Astrocyte (in vitro differentiated cells and primary cell): ENCODE measurements at regions not wholly inside any gene's neighbourhood (a gene's known extent, or its start where the extent isn't known, plus 50 kb on each side); places are given as distances from the start of the nearest gene placed in this dataset.

ENCODE experiments used
- DNase-seq: peaks from one replicate; pipeline ENCODE4 v3.0.0-alpha.2; 2010; ENCODE audit warnings: low read depth
- FAIRE-seq: peaks from 2 replicates; lab custom pipeline; 2011; peaks lifted over from hg19 to GRCh38; lab: Jason Lieb, UNC
- H2AFZ ChIP-seq: 2 replicates; pipeline ENCODE4 v1.6.0; 2012; ENCODE audit warnings: low read depth, low read length, inconsistent platforms
- H3K27ac ChIP-seq: 2 replicates; pipeline ENCODE4 v1.5.1; 2011; ENCODE audit warnings: low read depth, low read length, inconsistent platforms
- H3K27me3 ChIP-seq: 2 replicates; pipeline ENCODE4 v1.6.0; 2011; ENCODE audit warnings: low read length, inconsistent platforms; ENCODE audit not compliant: insufficient read depth
- H3K36me3 ChIP-seq: 2 replicates; pipeline ENCODE4 v1.5.1; 2011; ENCODE audit warnings: low read length, inconsistent platforms; ENCODE audit not compliant: insufficient read depth
- H3K4me1 ChIP-seq: 2 replicates; pipeline ENCODE4 v1.5.1; 2011; ENCODE audit warnings: low read length, inconsistent platforms; ENCODE audit not compliant: insufficient read depth
- H3K4me2 ChIP-seq: 2 replicates; pipeline ENCODE4 v1.6.0; 2012; ENCODE audit warnings: low read length, inconsistent platforms
- H3K4me3 ChIP-seq: 2 replicates; pipeline ENCODE4 v1.5.1; 2011; ENCODE audit warnings: low read depth, mild to moderate bottlenecking, low read length, inconsistent platforms; ENCODE audit not compliant: insufficient read depth
- H3K79me2 ChIP-seq: 2 replicates; pipeline ENCODE4 v1.6.0; 2012; ENCODE audit warnings: mild to moderate bottlenecking, low read length, inconsistent platforms; ENCODE audit not compliant: insufficient read depth
- H3K9ac ChIP-seq: 2 replicates; pipeline ENCODE4 v1.6.0; 2012; ENCODE audit warnings: mild to moderate bottlenecking, low read length, inconsistent platforms
- H3K9me3 ChIP-seq: 2 replicates; pipeline ENCODE4 v1.5.1; 2012; ENCODE audit warnings: low read depth, mild to moderate bottlenecking, low read length, inconsistent platforms; ENCODE audit not compliant: insufficient read depth
- H4K20me1 ChIP-seq: 2 replicates; pipeline ENCODE4 v1.6.0; 2012; ENCODE audit warnings: low read length, inconsistent platforms; ENCODE audit not compliant: insufficient read depth
- H3K27ac Mint-ChIP-seq: one replicate; pipeline ENCODE4 v1.8.0; 2021; ENCODE audit warnings: mild to moderate bottlenecking, mixed read lengths; ENCODE audit not compliant: unreplicated experiment
- H3K27me3 Mint-ChIP-seq: one replicate; pipeline ENCODE4 v1.8.0; 2021; ENCODE audit warnings: low read depth, mixed read lengths; ENCODE audit not compliant: unreplicated experiment
- H3K36me3 Mint-ChIP-seq: one replicate; pipeline ENCODE4 v1.8.0; 2021; ENCODE audit warnings: low read depth, mixed read lengths; ENCODE audit not compliant: unreplicated experiment
- H3K4me1 Mint-ChIP-seq: one replicate; pipeline ENCODE4 v1.8.0; 2021; ENCODE audit warnings: low read depth, mixed read lengths; ENCODE audit not compliant: unreplicated experiment
- H3K4me3 Mint-ChIP-seq: one replicate; pipeline ENCODE4 v1.8.0; 2021; ENCODE audit warnings: mild to moderate bottlenecking, moderate library complexity, mixed read lengths; ENCODE audit not compliant: unreplicated experiment
- H3K9me3 Mint-ChIP-seq: one replicate; pipeline ENCODE4 v1.8.0; 2021; ENCODE audit warnings: mild to moderate bottlenecking, mixed read lengths; ENCODE audit not compliant: unreplicated experiment
- EZH2 ChIP-seq: IDR thresholded peaks from 2 replicates; pipeline ENCODE4 v1.6.1; 2012; ENCODE audit warnings: mild to moderate bottlenecking, low read length, inconsistent platforms; ENCODE audit not compliant: insufficient read depth
- TF ChIP-seq, protein P1 (sequence below): IDR thresholded peaks from 2 replicates; pipeline ENCODE4 v1.5.1; 2011; ENCODE audit warnings: low read depth, mild to moderate bottlenecking, inconsistent platforms, low read length, moderate library complexity; ENCODE audit not compliant: insufficient read depth

DNA sequence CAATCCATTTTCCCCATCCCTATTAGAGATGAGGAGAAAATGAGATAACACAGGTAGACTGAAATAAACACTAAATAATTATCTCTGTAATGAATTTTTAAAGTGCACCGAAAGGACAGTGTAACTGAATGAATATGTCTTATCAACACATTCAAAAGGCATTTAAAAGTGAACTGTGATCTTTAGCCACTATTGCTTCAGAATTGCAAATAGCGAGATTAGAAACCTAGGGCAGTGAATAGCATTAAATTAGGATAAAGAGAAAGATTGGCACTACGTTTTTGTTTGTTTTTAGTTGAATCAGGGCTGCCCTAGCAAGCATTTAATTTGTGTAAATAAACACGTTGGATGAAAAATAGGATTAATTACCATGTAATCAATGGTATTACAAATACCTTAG, 537.5 kb downstream of the ELAVL2 start:
- Histone ChIP-seq H2AFZ (no peak overlapping the region), H3K4me2 (no peak overlapping the region), H3K79me2 (no peaks in the 10 kb centered on the region), H3K27me3 (no peaks in the 10 kb centered on the region), H3K36me3 (no peaks in the 10 kb centered on the region), H3K4me1 (no peaks in the 10 kb centered on the region), H3K27ac (no peak overlapping the region), H3K4me3 (no peak overlapping the region), H3K9ac (no peak overlapping the region), H4K20me1 (no peaks in the 10 kb centered on the region), H3K9me3 (peaks cover 6% of the 10 kb centered on the region)
- H3K27me3 Mint-ChIP-seq, result no peaks in the 10 kb centered on the region
- DNase-seq (no peak), FAIRE-seq (no peak)
- no peaks in the 10 kb centered on the region for H3K9me3 Mint-ChIP-seq
- H3K27ac Mint-ChIP-seq, result no peak overlapping the region
- no peaks in the 10 kb centered on the region for H3K36me3 Mint-ChIP-seq
- TF ChIP-seq EZH2, result no peak
- TF ChIP-seq, protein P1, sequence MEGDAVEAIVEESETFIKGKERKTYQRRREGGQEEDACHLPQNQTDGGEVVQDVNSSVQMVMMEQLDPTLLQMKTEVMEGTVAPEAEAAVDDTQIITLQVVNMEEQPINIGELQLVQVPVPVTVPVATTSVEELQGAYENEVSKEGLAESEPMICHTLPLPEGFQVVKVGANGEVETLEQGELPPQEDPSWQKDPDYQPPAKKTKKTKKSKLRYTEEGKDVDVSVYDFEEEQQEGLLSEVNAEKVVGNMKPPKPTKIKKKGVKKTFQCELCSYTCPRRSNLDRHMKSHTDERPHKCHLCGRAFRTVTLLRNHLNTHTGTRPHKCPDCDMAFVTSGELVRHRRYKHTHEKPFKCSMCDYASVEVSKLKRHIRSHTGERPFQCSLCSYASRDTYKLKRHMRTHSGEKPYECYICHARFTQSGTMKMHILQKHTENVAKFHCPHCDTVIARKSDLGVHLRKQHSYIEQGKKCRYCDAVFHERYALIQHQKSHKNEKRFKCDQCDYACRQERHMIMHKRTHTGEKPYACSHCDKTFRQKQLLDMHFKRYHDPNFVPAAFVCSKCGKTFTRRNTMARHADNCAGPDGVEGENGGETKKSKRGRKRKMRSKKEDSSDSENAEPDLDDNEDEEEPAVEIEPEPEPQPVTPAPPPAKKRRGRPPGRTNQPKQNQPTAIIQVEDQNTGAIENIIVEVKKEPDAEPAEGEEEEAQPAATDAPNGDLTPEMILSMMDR, result no peak
- H3K4me3 Mint-ChIP-seq, result no peak overlapping the region
- H3K4me1 Mint-ChIP-seq, result peaks cover 3% of the 10 kb centered on the region

DNA sequence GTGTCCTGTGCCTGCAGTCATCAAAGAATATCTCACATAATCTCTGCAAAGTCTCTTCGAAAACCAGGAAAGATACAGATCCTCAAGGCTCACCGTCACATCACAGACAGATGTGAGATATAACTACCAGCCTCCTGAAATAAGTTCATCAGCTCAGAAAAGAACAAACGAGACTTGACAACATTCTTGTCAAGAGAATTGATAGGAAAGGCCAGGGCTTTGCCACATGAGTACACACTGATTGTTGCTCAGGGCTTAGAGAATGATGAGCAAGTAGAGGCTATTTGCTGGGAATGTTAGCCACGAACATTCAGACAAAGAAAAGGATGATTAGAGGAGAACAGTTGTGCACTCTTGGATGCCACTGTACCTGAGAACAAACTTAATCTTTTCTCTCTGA, 535.1 kb downstream of the ELAVL2 start:
- Mint-ChIP-seq H3K4me3 (no peak overlapping the region), H3K9me3 (no peaks in the 10 kb centered on the region), H3K36me3 (no peaks in the 10 kb centered on the region), H3K27me3 (no peaks in the 10 kb centered on the region), H3K27ac (no peak overlapping the region), H3K4me1 (peaks cover 3% of the 10 kb centered on the region)
- Histone ChIP-seq H2AFZ (no peak overlapping the region), H3K4me2 (no peak overlapping the region), H3K9ac (no peak overlapping the region), H3K4me3 (no peak overlapping the region), H3K9me3 (no peaks in the 10 kb centered on the region), H3K27me3 (no peaks in the 10 kb centered on the region), H3K36me3 (no peaks in the 10 kb centered on the region), H3K27ac (no peak overlapping the region), H3K4me1 (no peaks in the 10 kb centered on the region), H3K79me2 (no peaks in the 10 kb centered on the region), H4K20me1 (no peaks in the 10 kb centered on the region)
- FAIRE-seq (no peak), DNase-seq (no peak)
- TF ChIP-seq EZH2, result no peak
- TF ChIP-seq, protein P1, result no peak

DNA sequence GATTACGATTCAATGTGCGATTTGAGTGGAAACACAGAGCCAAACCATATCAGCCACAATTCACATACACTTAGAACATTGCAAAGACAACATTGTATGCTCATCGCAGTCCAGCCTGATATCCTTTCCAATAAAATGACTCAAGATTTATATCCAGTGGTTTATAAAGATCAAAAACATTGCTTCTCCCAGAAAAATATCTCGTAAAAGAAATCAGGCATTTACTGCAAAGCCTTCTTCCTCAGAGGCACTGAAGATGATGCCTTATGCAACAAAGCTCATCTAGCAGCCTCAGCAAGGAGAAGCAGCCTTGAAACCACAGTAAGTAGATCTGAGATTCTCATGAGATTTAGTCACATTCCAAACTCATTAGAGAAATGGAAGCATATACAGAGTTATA, 523.8 kb downstream of the ELAVL2 start:
- no peak for FAIRE-seq

More for the DNA sequence above, 523.8 kb downstream of the ELAVL2 start:
- Histone ChIP-seq H3K4me1 (no peaks in the 10 kb centered on the region), H4K20me1 (no peaks in the 10 kb centered on the region), H3K9ac (no peak overlapping the region), H3K27ac (no peak overlapping the region), H3K9me3 (no peaks in the 10 kb centered on the region), H3K4me3 (no peak overlapping the region), H3K27me3 (no peaks in the 10 kb centered on the region), H3K4me2 (no peak overlapping the region), H2AFZ (no peak overlapping the region), H3K36me3 (no peaks in the 10 kb centered on the region), H3K79me2 (no peaks in the 10 kb centered on the region)
- TF ChIP-seq, protein P1, result no peak
- TF ChIP-seq EZH2, result no peak
- no peaks in the 10 kb centered on the region for H3K36me3 Mint-ChIP-seq
- H3K9me3 Mint-ChIP-seq, result no peaks in the 10 kb centered on the region
- H3K27me3 Mint-ChIP-seq, result no peaks in the 10 kb centered on the region
- no peak for DNase-seq
- H3K4me3 Mint-ChIP-seq, result no peak overlapping the region
- H3K27ac Mint-ChIP-seq, result no peak overlapping the region
- peaks cover 3% of the 10 kb centered on the region for H3K4me1 Mint-ChIP-seq
